Gastroesophageal sphincter (tissue), 3 donors: ENCODE measurements at regions not wholly inside any gene's neighbourhood (a gene's known extent, or its start where the extent isn't known, plus 50 kb on each side); places are given as distances from the start of the nearest gene placed in this dataset.

Experiments
- EP300 ChIP-seq: sonication (generic); formaldehyde crosslinking; IDR thresholded peaks from one replicate; pipeline ENCODE4 v1.6.1; 2017; ENCODE audit warnings: antibody characterized with exemption, mild to moderate bottlenecking
- POLR2A ChIP-seq, 2 donors: fragments of 450-650 bp; IDR thresholded peaks; one replicate each; pipeline ENCODE4 v1.6.1; 2017; ENCODE audit warnings: antibody characterized with exemption in 2 of 2, mild to moderate bottlenecking in 2 of 2, moderate library complexity in 1 of 2
- POLR2AphosphoS5 ChIP-seq: sonication (generic); formaldehyde crosslinking; IDR thresholded peaks from one replicate; pipeline ENCODE4 v1.6.1; 2017; ENCODE audit warnings: antibody characterized with exemption
- TF ChIP-seq, protein P1 (sequence below), 4 experiments: fragments of 200-600 bp in 2 of 4; fragments of 450-650 bp in 2 of 4; sonication (generic) in 1 of 4; IDR thresholded peaks; one replicate each; pipeline ENCODE4 v1.5.1; 2017 to 2019; ENCODE audit warnings: antibody characterized with exemption in 4 of 4, mild to moderate bottlenecking in 2 of 4, moderate library complexity in 2 of 4

DNA sequence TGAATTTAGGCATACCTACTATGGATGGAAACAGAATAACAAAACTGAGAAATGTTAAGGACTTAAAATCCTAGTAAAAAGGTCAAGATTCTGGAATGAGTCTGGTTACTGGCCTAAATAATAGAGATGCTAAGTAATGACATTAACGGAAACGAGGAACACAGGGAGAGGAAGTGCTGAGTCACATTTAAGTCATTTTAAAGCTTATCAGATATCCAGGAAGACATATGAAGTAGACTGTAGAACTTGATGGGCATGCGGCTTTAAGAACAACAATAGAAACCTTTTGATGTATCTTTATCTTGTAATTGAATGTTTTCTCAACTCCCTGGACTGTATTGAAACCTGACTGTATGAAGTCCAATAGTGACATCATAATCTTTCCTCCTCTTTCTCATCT, 1251.4 kb upstream of the CDH6 start:
- TF ChIP-seq, protein P1, sequence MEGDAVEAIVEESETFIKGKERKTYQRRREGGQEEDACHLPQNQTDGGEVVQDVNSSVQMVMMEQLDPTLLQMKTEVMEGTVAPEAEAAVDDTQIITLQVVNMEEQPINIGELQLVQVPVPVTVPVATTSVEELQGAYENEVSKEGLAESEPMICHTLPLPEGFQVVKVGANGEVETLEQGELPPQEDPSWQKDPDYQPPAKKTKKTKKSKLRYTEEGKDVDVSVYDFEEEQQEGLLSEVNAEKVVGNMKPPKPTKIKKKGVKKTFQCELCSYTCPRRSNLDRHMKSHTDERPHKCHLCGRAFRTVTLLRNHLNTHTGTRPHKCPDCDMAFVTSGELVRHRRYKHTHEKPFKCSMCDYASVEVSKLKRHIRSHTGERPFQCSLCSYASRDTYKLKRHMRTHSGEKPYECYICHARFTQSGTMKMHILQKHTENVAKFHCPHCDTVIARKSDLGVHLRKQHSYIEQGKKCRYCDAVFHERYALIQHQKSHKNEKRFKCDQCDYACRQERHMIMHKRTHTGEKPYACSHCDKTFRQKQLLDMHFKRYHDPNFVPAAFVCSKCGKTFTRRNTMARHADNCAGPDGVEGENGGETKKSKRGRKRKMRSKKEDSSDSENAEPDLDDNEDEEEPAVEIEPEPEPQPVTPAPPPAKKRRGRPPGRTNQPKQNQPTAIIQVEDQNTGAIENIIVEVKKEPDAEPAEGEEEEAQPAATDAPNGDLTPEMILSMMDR (IDR thresholded peaks at IDR 0.05), result no peak
- no peak for TF ChIP-seq POLR2AphosphoS5
- no peak for TF ChIP-seq EP300
- TF ChIP-seq POLR2A (IDR thresholded peaks at IDR 0.05), result no peak
